RPMI8226 (cell line): ENCODE measurements at regions not wholly inside any gene's neighbourhood (a gene's known extent, or its start where the extent isn't known, plus 50 kb on each side); places are given as distances from the start of the nearest gene placed in this dataset.
"Not testable (repeated sequence)": the region's sequence is repeated elsewhere in the genome, so short reads cannot be mapped to it uniquely, and the experiment has no call there.

Experiments
- DNase-seq: peaks from one replicate; pipeline ENCODE4 v3.0.0-alpha.2; 2015

- no peak for DNase-seq
Observed at GRCh38 chr4:92241094-92241493, 62.7 kb upstream of the GRID2 start.

- DNase-seq = no peak
Observed at GRCh38 chr4:92246384-92246783, 57.4 kb upstream of the GRID2 start.

GRCh38 chr4:92249541-92249940 is 54.2 kb upstream of the GRID2 start:
- no peak for DNase-seq

GRCh38 chr4:92251711-92252110 is 52.1 kb upstream of the GRID2 start:
- no peak for DNase-seq

GRCh38 chr4:92252358-92252757 is 51.4 kb upstream of the GRID2 start:
- not testable (repeated sequence) for DNase-seq

DNA sequence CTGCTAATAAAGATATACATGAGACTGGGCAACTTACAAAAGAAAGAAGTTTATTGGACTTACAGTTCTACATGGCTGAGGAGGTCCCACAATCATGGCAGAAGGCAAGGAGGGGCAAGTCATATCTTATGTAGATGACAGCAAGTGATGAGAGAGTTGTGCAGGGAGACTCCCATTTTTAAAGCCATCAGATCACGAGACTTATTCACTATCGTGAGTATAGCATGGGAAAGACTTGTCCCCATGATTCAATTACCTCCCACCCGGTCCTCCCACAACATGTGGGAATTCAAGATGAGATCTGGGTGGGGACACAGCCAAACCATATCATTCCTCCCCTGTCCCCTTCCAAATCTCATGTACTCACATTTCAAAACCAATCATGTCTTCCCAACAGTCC is 50.9 kb upstream of the GRID2 start:
- DNase-seq = no peak

DNA sequence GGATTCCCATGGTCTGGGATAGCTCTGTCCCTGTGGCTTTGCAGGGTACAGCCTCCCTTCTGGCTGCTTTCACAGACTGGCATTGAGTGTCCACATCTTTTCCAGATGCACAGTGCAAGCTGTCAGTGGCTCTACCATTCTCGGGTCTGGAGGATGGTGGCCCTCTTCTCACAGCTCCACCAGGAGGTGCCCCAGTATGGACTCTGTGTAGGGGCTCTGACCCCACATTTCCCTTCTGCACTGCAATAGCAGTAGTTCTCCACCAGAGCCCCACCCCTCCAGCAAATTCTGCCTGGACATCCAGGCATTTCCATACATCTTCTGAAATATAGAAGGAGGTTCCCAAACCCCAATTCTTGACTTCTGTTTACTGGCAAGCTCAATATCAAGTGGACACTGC is 50.2 kb upstream of the GRID2 start:
- no peak for DNase-seq
